ENCODE measurements at regions not wholly inside any gene's neighbourhood (a gene's known extent, or its start where the extent isn't known, plus 50 kb on each side); places are given as distances from the start of the nearest gene placed in this dataset.

DNA sequence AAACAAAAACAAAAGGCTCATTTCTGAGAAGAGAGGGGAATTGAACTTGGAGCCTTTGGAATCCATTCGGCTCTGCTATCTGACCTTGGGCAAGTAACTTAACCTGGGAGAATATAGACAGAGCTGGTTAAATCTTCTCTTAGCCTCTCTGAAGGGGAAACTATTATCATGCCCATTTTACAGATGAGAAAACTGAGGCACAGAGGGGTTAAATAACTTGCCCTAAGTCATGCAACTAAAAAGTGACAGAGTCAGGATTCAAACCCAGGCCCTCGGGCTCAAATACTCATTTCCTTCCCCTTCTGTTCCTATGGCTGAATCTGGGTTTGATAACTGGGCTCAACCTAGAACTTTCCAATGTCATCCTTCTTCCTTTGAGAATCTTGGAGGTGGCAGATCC, 291.3 kb upstream of the MSX2 start:
- Histone ChIP-seq H3K36me3 (ENCODE audit: control insufficient read depth, insufficient read depth, low read length) (no peaks in the 10 kb centered on the region), H3K4me3 (replicated peaks; ENCODE audit: low read depth, low read length) (no peak overlapping the region), H3K27me3 (replicated peaks; ENCODE audit: control insufficient read depth, insufficient read depth, low read length) (peaks cover 2% of the 10 kb centered on the region)
- no peak for DNase-seq (ENCODE audit: extremely low read depth, insufficient read length)
- TF ChIP-seq, protein P1, sequence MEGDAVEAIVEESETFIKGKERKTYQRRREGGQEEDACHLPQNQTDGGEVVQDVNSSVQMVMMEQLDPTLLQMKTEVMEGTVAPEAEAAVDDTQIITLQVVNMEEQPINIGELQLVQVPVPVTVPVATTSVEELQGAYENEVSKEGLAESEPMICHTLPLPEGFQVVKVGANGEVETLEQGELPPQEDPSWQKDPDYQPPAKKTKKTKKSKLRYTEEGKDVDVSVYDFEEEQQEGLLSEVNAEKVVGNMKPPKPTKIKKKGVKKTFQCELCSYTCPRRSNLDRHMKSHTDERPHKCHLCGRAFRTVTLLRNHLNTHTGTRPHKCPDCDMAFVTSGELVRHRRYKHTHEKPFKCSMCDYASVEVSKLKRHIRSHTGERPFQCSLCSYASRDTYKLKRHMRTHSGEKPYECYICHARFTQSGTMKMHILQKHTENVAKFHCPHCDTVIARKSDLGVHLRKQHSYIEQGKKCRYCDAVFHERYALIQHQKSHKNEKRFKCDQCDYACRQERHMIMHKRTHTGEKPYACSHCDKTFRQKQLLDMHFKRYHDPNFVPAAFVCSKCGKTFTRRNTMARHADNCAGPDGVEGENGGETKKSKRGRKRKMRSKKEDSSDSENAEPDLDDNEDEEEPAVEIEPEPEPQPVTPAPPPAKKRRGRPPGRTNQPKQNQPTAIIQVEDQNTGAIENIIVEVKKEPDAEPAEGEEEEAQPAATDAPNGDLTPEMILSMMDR (IDR thresholded peaks at IDR 0.05; ENCODE audit: insufficient read depth, low read length, poor library complexity, severe bottlenecking): no peak

DNA sequence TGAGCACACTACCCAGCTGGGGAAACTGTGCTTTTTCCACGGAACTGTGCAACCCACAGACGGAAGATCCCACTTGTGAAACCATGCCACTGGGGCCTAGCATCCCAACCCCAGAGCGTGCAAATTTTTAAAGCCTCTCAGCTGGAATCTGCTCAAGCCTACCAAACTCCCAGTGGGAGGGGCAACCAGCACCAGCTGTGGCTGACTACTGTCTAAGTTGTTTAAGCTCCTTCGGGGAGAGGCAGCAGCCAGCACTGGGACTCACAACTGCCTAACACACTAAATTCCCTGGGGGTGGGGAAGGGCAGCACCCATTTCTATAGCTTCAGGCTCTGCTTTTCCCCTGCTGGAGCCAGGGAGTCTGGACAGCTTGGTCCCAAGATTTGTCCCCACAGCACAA, 287.6 kb upstream of the MSX2 start:
- Histone ChIP-seq H3K27me3 (replicated peaks; ENCODE audit: control insufficient read depth, insufficient read depth, low read length) (peaks cover 2% of the 10 kb centered on the region), H3K4me3 (replicated peaks; ENCODE audit: low read depth, low read length) (no peak overlapping the region), H3K36me3 (ENCODE audit: control insufficient read depth, insufficient read depth, low read length) (no peaks in the 10 kb centered on the region)
- TF ChIP-seq, protein P1 (IDR thresholded peaks at IDR 0.05; ENCODE audit: insufficient read depth, low read length, poor library complexity, severe bottlenecking): no peak
- DNase-seq (ENCODE audit: extremely low read depth, insufficient read length): no peak

DNA sequence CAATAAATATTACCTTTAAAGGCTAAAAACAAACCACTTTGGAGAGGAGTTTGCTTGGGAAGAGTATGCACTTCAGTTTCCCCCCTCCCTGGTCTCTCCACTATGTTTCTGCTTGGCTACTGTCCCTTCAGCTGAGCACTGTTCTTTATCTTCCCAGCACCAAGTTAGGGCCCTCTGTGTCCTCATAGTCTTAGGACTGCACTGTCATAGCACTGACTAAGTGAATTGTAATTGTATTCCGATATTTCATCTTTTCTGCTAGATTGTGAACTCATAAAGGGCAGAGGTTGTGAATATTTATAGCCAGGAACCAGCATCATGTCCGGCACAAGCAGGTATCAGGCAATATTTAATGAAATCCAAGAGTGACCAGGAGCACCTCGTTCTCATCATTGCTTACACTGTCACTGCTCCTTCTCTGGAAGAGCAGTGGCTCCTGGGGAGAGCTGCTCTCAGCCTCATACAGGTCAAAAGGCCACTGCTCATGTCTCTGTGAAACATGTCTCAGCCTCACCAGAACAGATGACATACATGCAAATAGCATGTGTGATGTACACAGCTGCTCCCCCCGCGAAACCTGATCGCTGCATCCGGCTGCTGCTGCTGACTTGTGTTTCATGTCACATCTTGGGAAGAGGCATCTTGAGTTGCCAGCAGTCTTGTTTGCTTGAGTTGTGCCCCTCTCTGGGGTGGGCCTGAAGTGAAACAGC, 279.7 kb upstream of the MSX2 start:
- Histone ChIP-seq H3K4me3 (replicated peaks; ENCODE audit: low read depth, low read length) (no peak overlapping the region), H3K36me3 (ENCODE audit: control insufficient read depth, insufficient read depth, low read length) (no peaks in the 10 kb centered on the region), H3K27me3 (replicated peaks; ENCODE audit: control insufficient read depth, insufficient read depth, low read length) (no peaks in the 10 kb centered on the region)
- no peak for DNase-seq (ENCODE audit: extremely low read depth, insufficient read length)
- TF ChIP-seq, protein P1 (IDR thresholded peaks at IDR 0.05; ENCODE audit: insufficient read depth, low read length, poor library complexity, severe bottlenecking): no peak

DNA sequence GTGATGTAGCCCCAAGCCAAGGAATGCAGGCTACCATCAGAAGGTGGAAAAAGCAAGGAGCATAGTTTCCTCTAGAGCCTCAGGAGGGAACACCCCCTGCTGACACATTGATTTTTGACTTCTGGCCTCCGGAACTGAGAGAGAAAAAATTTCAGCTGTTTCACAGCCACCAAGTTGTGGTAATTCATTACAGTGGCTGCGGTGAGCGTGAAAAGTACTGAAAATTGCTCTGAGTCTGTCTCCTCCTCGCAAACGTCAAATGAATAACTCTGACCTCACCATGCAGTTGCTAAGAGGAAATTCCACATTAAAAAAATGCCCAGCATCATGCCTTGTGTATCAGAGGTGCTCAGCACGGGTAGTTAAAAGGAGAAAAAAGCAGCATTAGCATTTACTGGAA, 277.9 kb upstream of the MSX2 start:
- DNase-seq (ENCODE audit: extremely low read depth, insufficient read length): no peak
- TF ChIP-seq, protein P1 (IDR thresholded peaks at IDR 0.05; ENCODE audit: insufficient read depth, low read length, poor library complexity, severe bottlenecking): no peak
- H3K4me3 ChIP-seq (replicated peaks; ENCODE audit: low read depth, low read length): no peak overlapping the region
- H3K36me3 ChIP-seq (ENCODE audit: control insufficient read depth, insufficient read depth, low read length): no peaks in the 10 kb centered on the region
- no peaks in the 10 kb centered on the region for H3K27me3 ChIP-seq (replicated peaks; ENCODE audit: control insufficient read depth, insufficient read depth, low read length)

DNA sequence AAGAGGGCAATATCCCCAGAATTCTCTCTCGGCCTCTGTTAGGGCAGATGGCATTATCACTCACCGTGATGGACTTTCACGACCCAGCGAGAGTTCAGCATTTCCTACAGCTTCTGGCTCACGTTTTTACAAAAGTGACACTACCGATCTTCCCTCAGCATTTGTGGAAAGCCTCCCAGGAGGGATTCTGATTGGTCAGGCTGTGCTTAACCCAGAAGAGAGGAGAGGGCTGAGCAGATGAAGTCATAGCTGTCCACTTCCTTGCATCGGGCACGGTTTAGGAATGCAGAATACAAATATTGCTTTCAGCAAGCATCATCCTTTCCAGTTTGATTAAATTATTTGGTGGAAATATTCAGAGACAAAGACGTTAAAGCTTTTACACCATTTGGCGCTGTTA, 277.4 kb upstream of the MSX2 start:
- Histone ChIP-seq H3K36me3 (ENCODE audit: control insufficient read depth, insufficient read depth, low read length) (no peaks in the 10 kb centered on the region), H3K4me3 (replicated peaks; ENCODE audit: low read depth, low read length) (no peak overlapping the region), H3K27me3 (replicated peaks; ENCODE audit: control insufficient read depth, insufficient read depth, low read length) (no peaks in the 10 kb centered on the region)
- DNase-seq (ENCODE audit: extremely low read depth, insufficient read length): no peak
- TF ChIP-seq, protein P1 (IDR thresholded peaks at IDR 0.05; ENCODE audit: insufficient read depth, low read length, poor library complexity, severe bottlenecking): no peak

DNA sequence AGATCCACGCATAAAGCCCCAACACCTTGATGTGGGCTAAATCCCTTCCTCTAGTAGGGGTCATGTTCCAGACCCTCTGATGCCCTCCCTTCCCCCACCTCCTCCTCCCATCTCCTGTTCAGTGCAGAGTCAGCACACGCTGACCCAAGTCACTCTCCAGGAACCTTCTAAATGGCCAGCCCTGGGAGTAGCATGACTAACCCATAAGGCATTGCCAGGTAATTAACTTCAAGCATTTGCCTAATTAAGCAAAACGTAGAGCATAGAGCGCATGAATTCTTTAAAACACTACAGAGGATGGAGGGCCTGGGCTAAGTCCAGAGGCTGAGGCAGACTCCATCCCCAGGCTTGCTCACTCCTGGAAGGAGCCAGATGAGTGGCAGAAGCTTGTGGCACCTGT, 276.3 kb upstream of the MSX2 start:
- no peak for DNase-seq (ENCODE audit: extremely low read depth, insufficient read length)
- H3K27me3 ChIP-seq (replicated peaks; ENCODE audit: control insufficient read depth, insufficient read depth, low read length): no peaks in the 10 kb centered on the region
- no peaks in the 10 kb centered on the region for H3K36me3 ChIP-seq (ENCODE audit: control insufficient read depth, insufficient read depth, low read length)
- TF ChIP-seq, protein P1 (IDR thresholded peaks at IDR 0.05; ENCODE audit: insufficient read depth, low read length, poor library complexity, severe bottlenecking): no peak
- H3K4me3 ChIP-seq (replicated peaks; ENCODE audit: low read depth, low read length): no peak overlapping the region

All from GM06990 (cell line).